ENCODE measurements at regions not wholly inside any gene's neighbourhood (a gene's known extent, or its start where the extent isn't known, plus 50 kb on each side); places are given as distances from the start of the nearest gene placed in this dataset.
"Not testable (repeated sequence)": the region's sequence is repeated elsewhere in the genome, so short reads cannot be mapped to it uniquely, and the experiment has no call there.

GRCh38 chr4:83204731-83205130 lies 79.9 kb downstream of the COQ2 start:
- in situ Hi-C loops (cut with MboI; ENCODE audit: low sequenced_read_pairs, unreplicated experiment) = no loop called here
- DNase-seq (ENCODE audit: low spot score) = no peak
- TF ChIP-seq, protein P1, sequence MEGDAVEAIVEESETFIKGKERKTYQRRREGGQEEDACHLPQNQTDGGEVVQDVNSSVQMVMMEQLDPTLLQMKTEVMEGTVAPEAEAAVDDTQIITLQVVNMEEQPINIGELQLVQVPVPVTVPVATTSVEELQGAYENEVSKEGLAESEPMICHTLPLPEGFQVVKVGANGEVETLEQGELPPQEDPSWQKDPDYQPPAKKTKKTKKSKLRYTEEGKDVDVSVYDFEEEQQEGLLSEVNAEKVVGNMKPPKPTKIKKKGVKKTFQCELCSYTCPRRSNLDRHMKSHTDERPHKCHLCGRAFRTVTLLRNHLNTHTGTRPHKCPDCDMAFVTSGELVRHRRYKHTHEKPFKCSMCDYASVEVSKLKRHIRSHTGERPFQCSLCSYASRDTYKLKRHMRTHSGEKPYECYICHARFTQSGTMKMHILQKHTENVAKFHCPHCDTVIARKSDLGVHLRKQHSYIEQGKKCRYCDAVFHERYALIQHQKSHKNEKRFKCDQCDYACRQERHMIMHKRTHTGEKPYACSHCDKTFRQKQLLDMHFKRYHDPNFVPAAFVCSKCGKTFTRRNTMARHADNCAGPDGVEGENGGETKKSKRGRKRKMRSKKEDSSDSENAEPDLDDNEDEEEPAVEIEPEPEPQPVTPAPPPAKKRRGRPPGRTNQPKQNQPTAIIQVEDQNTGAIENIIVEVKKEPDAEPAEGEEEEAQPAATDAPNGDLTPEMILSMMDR (IDR thresholded peaks at IDR 0.05; ENCODE audit: borderline replicate concordance, control extremely low read depth, extremely low read depth, insufficient read depth, missing control alignments) = no peak

DNA sequence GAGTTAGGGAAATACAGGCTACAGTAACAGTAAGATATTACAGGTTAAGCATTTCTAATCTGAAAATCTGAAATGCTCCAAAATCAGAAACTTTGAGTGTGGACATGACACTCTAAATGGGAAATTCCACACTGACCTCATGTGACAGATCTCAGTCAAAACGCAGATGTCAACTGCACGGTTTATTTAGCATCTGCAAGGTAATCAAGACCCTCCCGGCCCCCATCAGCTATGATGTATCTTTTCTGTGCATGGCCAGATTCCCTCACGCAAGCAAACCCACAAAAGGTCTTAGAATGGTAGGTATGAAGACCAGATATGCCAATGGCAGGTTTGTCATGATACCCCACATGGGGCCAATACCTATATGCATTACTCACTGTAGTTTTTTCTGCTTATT lies 82.8 kb downstream of the COQ2 start:
- TF ChIP-seq, protein P1 (IDR thresholded peaks at IDR 0.05; ENCODE audit: borderline replicate concordance, control extremely low read depth, extremely low read depth, insufficient read depth, missing control alignments) = no peak
- no peak for DNase-seq (ENCODE audit: low spot score)
- in situ Hi-C loops (cut with MboI; ENCODE audit: low sequenced_read_pairs, unreplicated experiment) = no loop called here

DNA sequence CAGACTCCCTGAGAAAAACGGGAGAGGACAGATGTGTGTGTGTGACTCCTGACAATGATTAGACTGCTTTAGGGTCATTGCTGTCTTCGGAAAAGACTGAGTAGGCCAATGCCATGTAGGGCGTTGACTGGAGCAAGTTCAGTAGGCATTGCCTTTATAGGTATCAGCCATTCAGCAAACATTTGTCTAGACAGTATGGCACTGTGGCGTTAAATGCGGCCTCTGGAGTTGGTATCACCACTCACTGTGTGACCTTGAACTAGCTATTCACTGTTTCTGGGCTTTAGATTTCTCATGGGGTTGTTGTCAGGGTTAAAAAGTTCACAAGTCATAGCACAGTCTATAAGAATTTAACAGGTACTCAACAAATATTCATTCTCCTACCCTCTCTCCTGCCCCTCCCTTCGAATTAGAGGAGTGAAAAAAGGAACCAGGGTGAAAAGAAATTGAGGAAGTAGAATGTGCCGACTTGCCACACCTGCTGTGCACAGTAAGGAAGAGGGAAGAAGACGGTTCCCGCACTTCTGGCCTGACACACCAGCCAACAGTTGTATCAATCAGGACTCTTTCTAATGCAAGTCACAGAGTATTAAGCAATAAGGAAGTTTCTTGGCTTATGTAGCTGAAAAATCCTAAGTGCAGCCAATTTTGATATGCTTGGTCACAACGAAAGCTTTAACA lies 83.2 kb upstream of the PLAC8 start:
- DNase-seq (ENCODE audit: low spot score) = no peak
- TF ChIP-seq, protein P1 (IDR thresholded peaks at IDR 0.05; ENCODE audit: borderline replicate concordance, control extremely low read depth, extremely low read depth, insufficient read depth, missing control alignments) = no peak
- in situ Hi-C loops (cut with MboI; ENCODE audit: low sequenced_read_pairs, unreplicated experiment) = no loop called here

DNA sequence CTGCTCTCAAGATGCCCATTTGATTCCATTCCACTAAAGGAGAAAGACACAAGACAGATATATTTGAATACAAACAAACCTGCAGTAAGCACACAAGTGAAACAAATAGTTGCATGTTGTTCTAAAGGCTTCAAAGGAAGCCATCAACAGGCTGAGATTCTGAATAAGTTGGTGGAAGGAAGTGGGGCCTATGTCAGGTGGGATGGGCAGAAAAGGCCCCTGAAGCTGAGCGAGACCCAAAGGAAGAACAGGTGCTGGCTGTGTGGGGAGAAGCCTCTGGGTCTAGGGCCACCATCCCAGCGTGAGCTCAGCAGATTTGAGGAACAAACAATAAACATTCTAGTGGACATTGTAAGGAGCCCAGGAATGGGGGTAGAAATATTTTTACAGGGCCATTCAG lies 82.4 kb upstream of the PLAC8 start:
- TF ChIP-seq, protein P1 (IDR thresholded peaks at IDR 0.05; ENCODE audit: borderline replicate concordance, control extremely low read depth, extremely low read depth, insufficient read depth, missing control alignments) = no peak
- in situ Hi-C loops (cut with MboI; ENCODE audit: low sequenced_read_pairs, unreplicated experiment) = no loop called here

GRCh38 chr4:83195269-83195668 lies 80.7 kb upstream of the PLAC8 start:
- in situ Hi-C loops (cut with MboI; ENCODE audit: low sequenced_read_pairs, unreplicated experiment) = no loop called here
- TF ChIP-seq, protein P1 (IDR thresholded peaks at IDR 0.05; ENCODE audit: borderline replicate concordance, control extremely low read depth, extremely low read depth, insufficient read depth, missing control alignments) = no peak
- no peak for DNase-seq (ENCODE audit: low spot score)

More for the DNA sequence above, 82.4 kb upstream of the PLAC8 start:
- DNase-seq (ENCODE audit: low spot score) = no peak

GRCh38 chr4:83194588-83194987 lies 80.1 kb upstream of the PLAC8 start:
- in situ Hi-C loops (cut with MboI; ENCODE audit: low sequenced_read_pairs, unreplicated experiment); DNase-seq (ENCODE audit: low spot score): not testable (repeated sequence)

GRCh38 chr4:83192634-83193033 lies 78.1 kb upstream of the PLAC8 start:
- TF ChIP-seq, protein P1 (IDR thresholded peaks at IDR 0.05; ENCODE audit: borderline replicate concordance, control extremely low read depth, extremely low read depth, insufficient read depth, missing control alignments) = no peak
- in situ Hi-C loops (cut with MboI; ENCODE audit: low sequenced_read_pairs, unreplicated experiment) = no loop called here
- DNase-seq (ENCODE audit: low spot score) = no peak
